Kidney (tissue), 13 donors: ENCODE measurements at regions not wholly inside any gene's neighbourhood (a gene's known extent, or its start where the extent isn't known, plus 50 kb on each side); places are given as distances from the start of the nearest gene placed in this dataset.

Experiments
- DNase-seq, 5 donors: peaks; one replicate each; pipeline ENCODE4 v3.0.0-alpha.2; 2013 to 2020
- FAIRE-seq: peaks from 2 replicates; lab custom pipeline; 2012; peaks lifted over from hg19 to GRCh38; lab: Jason Lieb, UNC
- H3K27ac ChIP-seq, 2 donors: one replicate each; pipeline ENCODE4 v1.7.0; 2013; ENCODE audit warnings: low read depth in 2 of 2, low read length in 2 of 2, inconsistent platforms in 1 of 2
- H3K27me3 ChIP-seq: one replicate; pipeline ENCODE4 v1.7.1; 2013; ENCODE audit warnings: low read length, inconsistent platforms; ENCODE audit not compliant: control insufficient read depth, insufficient read depth
- H3K36me3 ChIP-seq, 3 donors: one replicate each; pipeline versions ENCODE4 v1.7.0 to v1.7.1; 2013; ENCODE audit warnings: low read length in 3 of 3, control low read depth in 1 of 3, inconsistent platforms in 1 of 3; ENCODE audit not compliant: insufficient read depth in 3 of 3, control insufficient read depth in 2 of 3
- H3K4me1 ChIP-seq, 3 donors: one replicate each; pipeline versions ENCODE4 v1.7.0 to v1.7.1; 2013; ENCODE audit warnings: low read length in 3 of 3, inconsistent platforms in 1 of 3, low read depth in 1 of 3; ENCODE audit not compliant: control insufficient read depth in 2 of 3, insufficient read depth in 2 of 3
- H3K4me3 ChIP-seq, 3 donors: one replicate each; pipeline versions ENCODE4 v1.7.0 to v1.8.1; 2013; ENCODE audit warnings: low read length in 3 of 3, control low read depth in 1 of 3, inconsistent platforms in 1 of 3
- H3K9ac ChIP-seq, 3 donors: one replicate each; pipeline versions ENCODE4 v1.7.0 to v1.7.1; 2013; ENCODE audit warnings: low read length in 3 of 3, control low read depth in 1 of 3, inconsistent platforms in 1 of 3
- H3K9me3 ChIP-seq, 3 donors: one replicate each; pipeline versions ENCODE4 v1.7.0 to v1.7.1; 2013; ENCODE audit warnings: low read length in 3 of 3, control low read depth in 1 of 3, inconsistent platforms in 1 of 3; ENCODE audit not compliant: control insufficient read depth in 2 of 3, insufficient read depth in 1 of 3
- intact Hi-C: fragments of 100-400 bp; cut with DNase I; formaldehyde crosslinking; loops from one replicate; pipeline ENCODE4 v1.11.1; 2022
- TF ChIP-seq, protein P1 (sequence below): IDR thresholded peaks from 3 replicates; pipeline ENCODE4 v1.5.1; 2012; ENCODE audit warnings: mild to moderate bottlenecking, moderate library complexity, borderline replicate concordance; ENCODE audit not compliant: insufficient read depth; ENCODE audit errors: extremely low read depth
- donor health status: control.
- donor health status: control.
- donor health status: control.
- donor health status: control.
- donor health status: control.
- donor health status: DM: yes; HTN: yes; CAD: no.
- donor health status: Normal renal cell carcinoma (clear cell type).

DNA sequence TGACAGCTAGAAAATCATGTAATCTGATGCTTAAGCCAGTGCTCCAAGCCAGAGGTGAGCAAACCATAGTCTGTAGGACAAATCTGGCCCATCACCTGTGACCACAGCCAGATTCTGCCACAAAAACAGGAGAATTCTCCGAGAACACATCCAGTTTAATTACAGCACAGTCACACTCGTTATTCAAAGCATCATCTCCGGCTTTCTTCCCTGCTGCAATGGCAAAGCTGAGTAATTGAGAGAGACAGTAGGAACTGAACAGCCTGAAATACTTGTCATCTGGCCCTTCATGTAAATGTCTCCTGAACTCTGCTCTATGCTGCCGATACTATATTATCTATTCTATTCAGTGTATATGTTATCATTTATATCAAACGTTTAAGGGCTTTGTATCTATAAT lies 121.4 kb upstream of the FOXF1 start:
- Histone ChIP-seq H3K27ac (no peak overlapping the region), H3K36me3 (no peaks in the 10 kb centered on the region), H3K27me3 (no peaks in the 10 kb centered on the region), H3K9ac (no peak overlapping the region), H3K4me3 (no peak overlapping the region), H3K4me1 (no peaks in the 10 kb centered on the region), H3K9me3 (peaks cover 0 to 2% (median 0%) of the 10 kb centered on the region in 3 donors)
- no peak for FAIRE-seq
- TF ChIP-seq, protein P1, sequence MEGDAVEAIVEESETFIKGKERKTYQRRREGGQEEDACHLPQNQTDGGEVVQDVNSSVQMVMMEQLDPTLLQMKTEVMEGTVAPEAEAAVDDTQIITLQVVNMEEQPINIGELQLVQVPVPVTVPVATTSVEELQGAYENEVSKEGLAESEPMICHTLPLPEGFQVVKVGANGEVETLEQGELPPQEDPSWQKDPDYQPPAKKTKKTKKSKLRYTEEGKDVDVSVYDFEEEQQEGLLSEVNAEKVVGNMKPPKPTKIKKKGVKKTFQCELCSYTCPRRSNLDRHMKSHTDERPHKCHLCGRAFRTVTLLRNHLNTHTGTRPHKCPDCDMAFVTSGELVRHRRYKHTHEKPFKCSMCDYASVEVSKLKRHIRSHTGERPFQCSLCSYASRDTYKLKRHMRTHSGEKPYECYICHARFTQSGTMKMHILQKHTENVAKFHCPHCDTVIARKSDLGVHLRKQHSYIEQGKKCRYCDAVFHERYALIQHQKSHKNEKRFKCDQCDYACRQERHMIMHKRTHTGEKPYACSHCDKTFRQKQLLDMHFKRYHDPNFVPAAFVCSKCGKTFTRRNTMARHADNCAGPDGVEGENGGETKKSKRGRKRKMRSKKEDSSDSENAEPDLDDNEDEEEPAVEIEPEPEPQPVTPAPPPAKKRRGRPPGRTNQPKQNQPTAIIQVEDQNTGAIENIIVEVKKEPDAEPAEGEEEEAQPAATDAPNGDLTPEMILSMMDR, result no peak
- DNase-seq, result no peak
- intact Hi-C loops, result no loop called here

DNA sequence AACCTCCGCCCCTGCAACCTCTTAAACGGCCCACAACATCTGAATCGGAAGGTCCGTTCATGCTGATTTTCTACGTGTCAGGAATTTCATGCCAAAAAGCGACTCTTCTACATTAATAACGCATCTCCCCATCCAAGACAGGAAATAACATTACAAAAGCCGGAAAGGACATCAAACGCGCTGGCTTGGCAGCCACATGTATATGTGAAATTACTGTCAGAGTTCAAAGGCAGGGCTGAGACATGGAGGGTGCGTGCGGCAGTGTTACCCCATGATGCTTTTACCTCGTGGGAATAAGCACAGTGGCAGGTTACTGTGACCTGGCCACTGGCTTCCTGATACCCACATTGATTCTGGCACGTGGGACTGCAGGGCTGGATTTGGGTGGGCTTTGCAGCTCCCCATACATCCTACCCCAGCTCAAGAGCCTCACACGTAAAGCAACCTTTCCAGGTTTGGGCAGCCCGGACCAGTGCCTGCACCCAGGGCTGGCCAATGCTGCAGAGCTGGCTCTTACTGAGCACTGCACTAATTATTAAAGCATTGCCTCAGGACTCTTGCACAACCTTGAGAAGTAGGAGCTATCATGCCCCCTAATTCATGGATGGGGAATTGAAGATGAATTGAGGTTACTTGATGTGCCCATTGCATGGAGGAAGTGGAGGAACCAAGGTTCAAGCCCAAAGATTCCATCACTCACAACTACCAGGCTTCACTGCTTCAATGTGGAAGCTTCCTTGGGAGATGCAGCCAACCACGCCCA lies 120.6 kb upstream of the FOXF1 start:
- no peak overlapping the region for H3K27ac ChIP-seq
- intact Hi-C loops, result no loop called here
- H3K4me3 ChIP-seq, result no peak overlapping the region
- TF ChIP-seq, protein P1, result no peak
- FAIRE-seq, result no peak
- peaks cover 0 to 2% (median 0%) of the 10 kb centered on the region in 3 donors for H3K9me3 ChIP-seq
- H3K9ac ChIP-seq, result no peak overlapping the region
- H3K36me3 ChIP-seq, result no peaks in the 10 kb centered on the region
- no peaks in the 10 kb centered on the region for H3K4me1 ChIP-seq
- DNase-seq, result peak in 1 of 5 donors; percentile 71
- H3K27me3 ChIP-seq, result no peaks in the 10 kb centered on the region

DNA sequence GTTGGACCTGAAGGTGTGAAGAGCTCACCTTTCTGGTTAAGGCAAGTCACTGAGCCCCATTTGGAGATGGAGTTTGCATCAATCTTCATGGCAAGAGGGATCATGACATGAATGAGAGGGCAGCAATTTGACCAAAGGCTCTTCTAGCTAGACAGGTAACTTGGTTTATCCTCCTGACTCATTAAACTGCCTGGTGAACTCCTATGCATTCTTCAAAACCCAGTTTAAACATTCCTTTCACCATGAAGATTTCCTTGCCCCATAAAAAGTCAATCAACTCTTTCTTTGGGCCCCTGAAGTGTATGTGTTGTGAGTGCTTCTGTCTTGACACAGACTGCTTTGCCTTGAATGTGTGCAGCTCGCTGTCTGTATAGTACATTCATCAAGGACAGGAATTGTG lies 120.0 kb upstream of the FOXF1 start:
- H3K27me3 ChIP-seq, result no peaks in the 10 kb centered on the region

More for the DNA sequence above, 120.0 kb upstream of the FOXF1 start:
- Histone ChIP-seq H3K36me3 (no peaks in the 10 kb centered on the region), H3K9ac (no peak overlapping the region), H3K4me3 (no peak overlapping the region), H3K4me1 (no peaks in the 10 kb centered on the region), H3K27ac (no peak overlapping the region), H3K9me3 (peaks cover 0 to 2% (median 0%) of the 10 kb centered on the region in 3 donors)
- TF ChIP-seq, protein P1, result no peak
- no peak for FAIRE-seq
- DNase-seq, result no peak
- intact Hi-C loops, result no loop called here
